SK-N-SH (cell line): ENCODE measurements at regions not wholly inside any gene's neighbourhood (a gene's known extent, or its start where the extent isn't known, plus 50 kb on each side); places are given as distances from the start of the nearest gene placed in this dataset.

Experiments
- CTCF ChIA-PET: fragments of 300-600, 350-600 bp; formaldehyde crosslinking; extraction: SDS; loops from one replicate; lab custom pipeline; 2021; lab: Yijun Ruan, JAX
- POLR2A ChIA-PET: fragments of 350-600 bp; sonication (Branson Sonifier 250); formaldehyde crosslinking; extraction: SDS; loops from one replicate; lab custom pipeline; 2020; ENCODE audit warnings: antibody characterized with exemption, inconsistent platforms; lab: Yijun Ruan, JAX
- DNase-seq: peaks from one replicate; pipeline ENCODE4 v3.0.0; 2012
- H2AFZ ChIP-seq: fragments of 200-600 bp; sonication (generic); 2 replicates; pipeline ENCODE4 v1.8.1; 2016; ENCODE audit warnings: antibody characterized with exemption, mild to moderate bottlenecking, low read depth
- H3F3A ChIP-seq: fragments of 200-600 bp; sonication (generic); replicated peaks from 2 replicates; pipeline ENCODE3; 2016; ENCODE audit warnings: antibody characterized with exemption, mild to moderate bottlenecking; ENCODE audit not compliant: insufficient read depth
- H3K27ac ChIP-seq, 2 experiments: fragments of 200-500 bp in 1 of 2; fragments of 200-600 bp in 1 of 2; sonication (Bioruptor generic) in 1 of 2; sonication (generic), shearing (Covaris generic) in 1 of 2; 2 replicates each; pipeline versions ENCODE4 v1.5.1 to v1.6.1; 2014 to 2016; ENCODE audit warnings: low read depth in 2 of 2, inconsistent platforms in 1 of 2, low read length in 1 of 2, mild to moderate bottlenecking in 1 of 2, mixed read lengths in 1 of 2
- H3K27me3 ChIP-seq: fragments of 200-600 bp; sonication (generic), shearing (Covaris generic); 2 replicates; pipeline ENCODE4 v1.6.1; 2016; ENCODE audit warnings: mixed run types; ENCODE audit not compliant: insufficient read depth
- H3K36me3 ChIP-seq, 2 experiments: fragments of 200-500 bp in 1 of 2; fragments of 200-600 bp in 1 of 2; sonication (Bioruptor generic) in 1 of 2; sonication (generic) in 1 of 2; replicated peaks in 1 of 2; 2 replicates each; pipeline versions ENCODE3 to v1.5.1; 2014 to 2016; ENCODE audit warnings: low read length in 1 of 2, mild to moderate bottlenecking in 1 of 2; ENCODE audit not compliant: insufficient read depth in 2 of 2, control insufficient read depth in 1 of 2
- H3K4me1 ChIP-seq, 2 experiments: fragments of 200-500 bp in 1 of 2; fragments of 200-600 bp in 1 of 2; sonication (Bioruptor generic) in 1 of 2; sonication (generic), shearing (Covaris generic) in 1 of 2; 2 replicates each; pipeline versions ENCODE4 v1.5.1 to v1.6.1; 2014 to 2016; ENCODE audit warnings: low read depth in 1 of 2, low read length in 1 of 2, mixed run types in 1 of 2; ENCODE audit not compliant: insufficient read depth in 2 of 2, control insufficient read depth in 1 of 2
- H3K4me2 ChIP-seq: fragments of 200-600 bp; sonication (generic), shearing (Covaris generic); 2 replicates; pipeline ENCODE4 v1.6.1; 2017; ENCODE audit warnings: mixed run types
- H3K4me3 ChIP-seq, 2 experiments: fragments of 200-500 bp in 1 of 2; fragments of 200-600 bp in 1 of 2; sonication (Bioruptor generic) in 1 of 2; sonication (generic), shearing (Covaris generic) in 1 of 2; 2 replicates each; pipeline versions ENCODE4 v1.5.1 to v1.8.1; 2014 to 2016; ENCODE audit warnings: low read depth in 2 of 2, inconsistent platforms in 1 of 2, low read length in 1 of 2, mild to moderate bottlenecking in 1 of 2, mixed read lengths in 1 of 2, moderate library complexity in 1 of 2
- H3K79me2 ChIP-seq: fragments of 200-600 bp; sonication (generic); 2 replicates; pipeline ENCODE4 v1.8.1; 2017; ENCODE audit warnings: mild to moderate bottlenecking; ENCODE audit not compliant: insufficient read depth
- H3K9ac ChIP-seq: fragments of 200-600 bp; sonication (generic); 2 replicates; pipeline ENCODE4 v1.6.1; 2017; ENCODE audit warnings: mixed run types
- H3K9me2 ChIP-seq: fragments of 200-600 bp; sonication (generic); 2 replicates; pipeline ENCODE4 v1.6.1; 2017; ENCODE audit warnings: mixed run types
- H3K9me3 ChIP-seq: fragments of 200-600 bp; sonication (generic); 2 replicates; pipeline ENCODE4 v1.6.1; 2017; ENCODE audit warnings: mixed run types, mild to moderate bottlenecking, moderate library complexity
- H4K20me1 ChIP-seq: fragments of 200-600 bp; sonication (generic); 2 replicates; pipeline ENCODE4 v1.6.1; 2017; ENCODE audit warnings: mild to moderate bottlenecking, mixed run types; ENCODE audit not compliant: insufficient read depth
- ELF1 ChIP-seq: IDR thresholded peaks from 2 replicates; pipeline ENCODE4 v1.4.0; 2012
- EZH2phosphoT487 ChIP-seq: fragments of 200-600 bp; sonication (generic); IDR thresholded peaks from 2 replicates; pipeline ENCODE4 v1.6.1; 2017; ENCODE audit warnings: low read depth, mixed run types, mild to moderate bottlenecking, antibody characterized with exemption, moderate library complexity, borderline replicate concordance
- FOSL2 ChIP-seq: IDR thresholded peaks from 2 replicates; pipeline ENCODE4 v1.4.0; 2012; ENCODE audit warnings: low read depth, mild to moderate bottlenecking, moderate library complexity, borderline replicate concordance
- FOXJ3 ChIP-seq: sonication (generic); formaldehyde crosslinking; IDR thresholded peaks from 2 replicates; pipeline ENCODE4 v1.5.1; 2020; ENCODE audit warnings: mild to moderate bottlenecking, missing genetic modification reagents
- FOXM1 ChIP-seq: IDR thresholded peaks from 2 replicates; pipeline ENCODE4 v1.4.0; 2012; ENCODE audit warnings: low read depth, mild to moderate bottlenecking
- RFX5 ChIP-seq: IDR thresholded peaks from 2 replicates; pipeline ENCODE4 v1.6.1; 2012; ENCODE audit warnings: mild to moderate bottlenecking, improper control_type of control experiment, low read length
- SMC3 ChIP-seq: IDR thresholded peaks from 2 replicates; pipeline ENCODE4 v1.6.1; 2012; ENCODE audit warnings: low read depth, low read length, improper control_type of control experiment
- WGBS: methylation state at CpG from one replicate; pipeline ENCODE4 v1.1.6; 2017; ENCODE audit warnings: low lambda C conversion rate; 5-methylcytosine and 5-hydroxymethylcytosine counted together
- TF ChIP-seq, protein P1 (sequence below): IDR thresholded peaks from 2 replicates; pipeline ENCODE4 v1.4.0; 2012; ENCODE audit warnings: low read depth, borderline replicate concordance
- TF ChIP-seq, protein P2 (sequence below): fragments of 150-350 bp; IDR thresholded peaks from 2 replicates; pipeline ENCODE4 v1.6.1; 2016; ENCODE audit warnings: mild to moderate bottlenecking, low read depth, low read length

- TF ChIP-seq, protein P1, sequence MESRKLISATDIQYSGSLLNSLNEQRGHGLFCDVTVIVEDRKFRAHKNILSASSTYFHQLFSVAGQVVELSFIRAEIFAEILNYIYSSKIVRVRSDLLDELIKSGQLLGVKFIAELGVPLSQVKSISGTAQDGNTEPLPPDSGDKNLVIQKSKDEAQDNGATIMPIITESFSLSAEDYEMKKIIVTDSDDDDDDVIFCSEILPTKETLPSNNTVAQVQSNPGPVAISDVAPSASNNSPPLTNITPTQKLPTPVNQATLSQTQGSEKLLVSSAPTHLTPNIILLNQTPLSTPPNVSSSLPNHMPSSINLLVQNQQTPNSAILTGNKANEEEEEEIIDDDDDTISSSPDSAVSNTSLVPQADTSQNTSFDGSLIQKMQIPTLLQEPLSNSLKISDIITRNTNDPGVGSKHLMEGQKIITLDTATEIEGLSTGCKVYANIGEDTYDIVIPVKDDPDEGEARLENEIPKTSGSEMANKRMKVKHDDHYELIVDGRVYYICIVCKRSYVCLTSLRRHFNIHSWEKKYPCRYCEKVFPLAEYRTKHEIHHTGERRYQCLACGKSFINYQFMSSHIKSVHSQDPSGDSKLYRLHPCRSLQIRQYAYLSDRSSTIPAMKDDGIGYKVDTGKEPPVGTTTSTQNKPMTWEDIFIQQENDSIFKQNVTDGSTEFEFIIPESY: no peak
- no peak for TF ChIP-seq FOXM1
- TF ChIP-seq EZH2phosphoT487: no peak
Observed at GRCh38 chr21:32916522-32917099, 109.1 kb upstream of the OLIG2 start (continued).

- Histone ChIP-seq H3K4me2 (no peak overlapping the region), H3K9me2 (no peaks in the 10 kb centered on the region)
- 5% methylated on average over 8 of the region's 10 CpGs for WGBS
Observed at GRCh38 chr21:32917362-32918135, 108.2 kb upstream of the OLIG2 start.

GRCh38 chr21:32918478-32919120 lies 107.1 kb upstream of the OLIG2 start:
- Histone ChIP-seq H3K36me3 (no peaks in the 10 kb centered on the region), H3K4me3 (no peak overlapping the region), H3K9me3 (no peaks in the 10 kb centered on the region), H3K4me1 (no peaks in the 10 kb centered on the region), H3K27me3 (peaks cover 8% of the 10 kb centered on the region; the same call in 1 of the 2 replicates), H3F3A (no peaks in the 10 kb centered on the region)
- DNase-seq: no peak
- CTCF ChIA-PET: interaction anchor here (1.0 to 1.5 kb wide), 3 partner anchors 9 to 22 kb away, joined by 3 to 4 read pairs (median 3); no protein-coding TSS in a partner anchor
- no peak for TF ChIP-seq SMC3
- no peak for TF ChIP-seq RFX5
- TF ChIP-seq, all 33 proteins: peak for 0
- WGBS: 9% methylated on average over 11 of the region's 11 CpGs
- Histone ChIP-seq H3K79me2 (no peaks in the 10 kb centered on the region), H3K4me2 (no peak overlapping the region), H4K20me1 (no peaks in the 10 kb centered on the region), H3K27ac (no peak overlapping the region), H3K9ac (no peak overlapping the region), H2AFZ (no peak overlapping the region), H3K9me2 (no peaks in the 10 kb centered on the region)
- POLR2A ChIA-PET: no interaction called here

More at GRCh38 chr21:32917362-32918135, 108.2 kb upstream of the OLIG2 start:
- no peak overlapping the region for H3K27ac ChIP-seq
- no peaks in the 10 kb centered on the region for H4K20me1 ChIP-seq
- no peaks in the 10 kb centered on the region for H3F3A ChIP-seq
- no peaks in the 10 kb centered on the region for H3K79me2 ChIP-seq
- H3K9me3 ChIP-seq: no peaks in the 10 kb centered on the region
- no peaks in the 10 kb centered on the region for H3K36me3 ChIP-seq
- no peak overlapping the region for H2AFZ ChIP-seq
- no peak overlapping the region for H3K9ac ChIP-seq
- H3K4me1 ChIP-seq: no peaks in the 10 kb centered on the region
- H3K27me3 ChIP-seq: peaks cover 14% of the 10 kb centered on the region; the same call in 1 of the 2 replicates
- TF ChIP-seq ELF1 (no peak), FOSL2 (no peak), FOXJ3 (CRISPR knock-in tag) (no peak)
- TF ChIP-seq, protein P2, sequence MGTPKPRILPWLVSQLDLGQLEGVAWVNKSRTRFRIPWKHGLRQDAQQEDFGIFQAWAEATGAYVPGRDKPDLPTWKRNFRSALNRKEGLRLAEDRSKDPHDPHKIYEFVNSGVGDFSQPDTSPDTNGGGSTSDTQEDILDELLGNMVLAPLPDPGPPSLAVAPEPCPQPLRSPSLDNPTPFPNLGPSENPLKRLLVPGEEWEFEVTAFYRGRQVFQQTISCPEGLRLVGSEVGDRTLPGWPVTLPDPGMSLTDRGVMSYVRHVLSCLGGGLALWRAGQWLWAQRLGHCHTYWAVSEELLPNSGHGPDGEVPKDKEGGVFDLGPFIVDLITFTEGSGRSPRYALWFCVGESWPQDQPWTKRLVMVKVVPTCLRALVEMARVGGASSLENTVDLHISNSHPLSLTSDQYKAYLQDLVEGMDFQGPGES: no peak
- DNase-seq: no peak
- H3K4me3 ChIP-seq: no peak overlapping the region
- ChIA-PET POLR2A (no interaction called here), CTCF (interaction anchor here (1.0 to 1.5 kb wide), 3 partner anchors 8 to 23 kb away, joined by 3 to 4 read pairs (median 3); no protein-coding TSS in a partner anchor)
